ENCODE measurements at regions not wholly inside any gene's neighbourhood (a gene's known extent, or its start where the extent isn't known, plus 50 kb on each side); places are given as distances from the start of the nearest gene placed in this dataset.

DNA sequence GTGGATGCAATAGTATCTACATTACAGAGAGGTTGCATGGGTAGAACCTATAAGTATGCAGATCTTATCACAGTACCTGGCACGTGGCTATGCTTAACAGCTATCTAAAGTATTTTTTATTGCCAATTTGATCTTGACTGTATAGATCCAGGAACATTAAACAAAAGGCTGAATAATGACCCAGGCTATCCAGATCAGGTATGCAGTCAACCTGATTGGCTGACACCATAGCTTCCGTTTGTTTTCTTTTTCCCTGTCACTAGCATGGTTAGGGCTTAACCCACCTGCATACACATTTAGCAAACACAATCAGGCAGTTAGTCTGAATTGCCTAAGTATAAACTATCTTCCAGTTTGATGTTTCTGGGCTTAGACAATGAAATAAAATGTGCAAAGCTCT, 264.9 kb upstream of the PLXNA2 start:
- DNase-seq (ENCODE audit: low read depth in 2 of 3, low spot score in 2 of 3) = no peak

DNA sequence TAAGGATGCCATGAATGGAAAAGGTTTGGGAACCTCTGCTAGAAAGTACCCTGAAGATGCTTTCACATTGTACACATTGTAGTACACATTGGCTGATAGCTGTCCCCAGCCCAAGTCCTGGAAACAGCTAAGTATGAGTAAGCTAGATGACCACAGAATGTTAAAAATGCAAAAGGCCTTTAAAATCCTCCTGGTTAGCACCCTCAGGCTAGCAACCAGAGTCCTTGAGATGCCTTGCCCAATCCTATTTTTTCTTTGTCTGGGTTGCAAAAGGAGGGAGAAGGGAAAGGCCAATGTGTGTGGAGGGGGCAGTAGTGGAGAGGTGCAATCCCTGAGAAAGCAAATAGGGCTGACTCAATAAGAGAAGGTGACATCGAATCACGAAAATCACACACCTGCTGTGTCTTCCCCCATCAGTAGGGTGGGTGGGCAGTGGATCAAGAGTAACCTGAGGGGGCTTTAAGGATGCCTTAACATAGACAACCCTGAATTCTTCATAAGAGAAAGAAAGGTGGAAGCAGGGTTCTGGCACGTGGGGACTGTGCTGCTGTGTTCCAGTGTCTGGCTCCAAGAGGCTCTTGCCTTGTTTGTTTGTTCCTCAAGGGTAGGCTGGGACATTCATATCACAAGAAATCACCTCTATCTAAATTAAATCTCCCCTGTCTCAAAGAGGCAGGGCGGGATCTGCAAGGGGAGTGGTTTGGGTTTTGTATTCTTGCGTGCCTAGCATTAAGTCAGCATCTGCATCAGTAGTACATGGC, 266.2 kb upstream of the PLXNA2 start:
- no peak for DNase-seq (ENCODE audit: low read depth in 2 of 3, low spot score in 2 of 3)

DNA sequence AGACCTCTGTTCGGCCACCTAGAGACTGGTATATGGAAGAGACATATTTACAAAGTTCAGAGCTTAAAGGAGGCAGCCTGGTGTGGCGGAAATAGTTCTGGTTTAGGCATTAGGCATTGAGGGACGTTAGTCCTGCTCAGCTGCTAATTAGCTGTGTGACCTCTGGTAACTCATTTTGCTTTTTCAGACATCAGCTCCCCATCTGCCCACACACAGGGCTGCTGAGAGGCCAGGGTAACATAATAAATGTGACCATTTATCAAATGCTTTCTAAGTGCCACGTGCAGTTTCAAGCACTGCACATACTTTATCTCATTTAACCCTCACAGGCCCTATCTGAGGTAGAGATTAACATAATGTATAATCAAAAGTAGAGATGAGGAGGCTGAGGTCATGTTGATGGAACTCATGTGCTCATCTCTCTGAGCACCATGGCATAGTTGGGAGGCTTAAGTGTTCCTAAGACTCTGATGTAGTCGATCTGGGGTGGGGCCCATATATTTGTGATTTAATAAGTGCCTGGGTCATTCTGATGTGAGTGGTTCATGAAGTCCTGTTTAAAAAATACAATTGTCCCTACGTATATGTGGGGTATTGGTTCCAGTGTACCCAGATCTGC, 267.2 kb upstream of the PLXNA2 start:
- DNase-seq (ENCODE audit: low read depth in 2 of 3, low spot score in 2 of 3) = no peak

DNA sequence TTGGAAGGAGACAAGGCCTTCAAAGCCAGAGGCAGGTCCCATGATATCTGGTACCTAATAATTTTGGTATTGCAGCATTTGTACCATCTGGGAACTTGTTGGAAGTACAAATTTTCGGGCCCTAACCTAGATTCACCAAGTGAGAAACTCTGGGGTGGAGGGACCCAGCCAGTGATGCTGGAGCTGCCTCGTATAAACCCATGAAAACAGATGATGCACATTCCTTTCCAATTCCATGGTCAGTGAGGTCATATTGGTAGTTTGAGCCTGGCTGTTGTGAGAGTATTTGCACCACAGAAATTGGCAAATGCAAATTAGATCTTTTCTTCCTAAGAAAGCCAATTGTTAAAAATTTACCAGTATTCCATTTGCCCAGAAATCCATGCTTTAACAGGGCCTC, 269.6 kb upstream of the PLXNA2 start:
- DNase-seq (ENCODE audit: low read depth in 2 of 3, low spot score in 2 of 3) = no peak

DNA sequence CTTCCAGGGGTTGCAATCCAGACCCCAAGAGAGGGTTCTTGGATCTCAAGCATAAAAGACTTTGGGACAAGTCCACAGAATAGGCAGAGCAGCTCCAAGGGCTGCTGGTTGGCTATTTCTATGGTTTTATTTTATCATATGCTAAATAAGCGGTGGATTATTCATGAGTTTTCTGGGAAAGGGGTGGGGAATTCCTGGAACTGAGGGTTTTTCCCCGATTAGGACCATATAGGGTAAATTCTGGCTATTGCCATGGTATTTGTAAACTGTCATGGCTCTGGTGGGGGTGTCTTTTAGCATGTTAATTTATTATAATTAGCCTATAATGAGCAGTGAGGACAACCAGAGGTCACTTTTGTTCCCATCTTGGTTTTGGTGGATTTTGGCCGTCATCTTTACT, 270.9 kb upstream of the PLXNA2 start:
- no peak for DNase-seq (ENCODE audit: low read depth in 2 of 3, low spot score in 2 of 3)

DNA sequence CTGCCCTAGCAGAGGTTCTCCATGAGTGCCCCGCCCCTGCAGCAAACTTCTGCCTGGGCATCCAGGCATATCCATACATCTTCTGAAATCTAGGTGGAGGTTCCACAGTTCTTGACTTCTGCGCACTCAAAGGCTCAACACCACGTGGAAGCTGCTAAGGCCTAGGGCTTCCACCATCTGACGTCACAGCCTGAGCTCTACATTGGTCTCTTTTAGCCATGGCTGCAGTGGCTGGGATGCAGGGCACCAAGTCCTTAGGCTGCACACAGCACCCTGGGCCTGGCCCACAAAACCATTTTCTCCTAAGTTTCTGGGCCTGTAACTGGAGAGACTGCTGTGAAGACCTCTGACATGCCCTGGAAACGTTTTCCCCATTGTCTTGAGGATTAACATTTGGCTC, 272.6 kb upstream of the PLXNA2 start:
- DNase-seq (ENCODE audit: low read depth in 2 of 3, low spot score in 2 of 3) = no peak

DNA sequence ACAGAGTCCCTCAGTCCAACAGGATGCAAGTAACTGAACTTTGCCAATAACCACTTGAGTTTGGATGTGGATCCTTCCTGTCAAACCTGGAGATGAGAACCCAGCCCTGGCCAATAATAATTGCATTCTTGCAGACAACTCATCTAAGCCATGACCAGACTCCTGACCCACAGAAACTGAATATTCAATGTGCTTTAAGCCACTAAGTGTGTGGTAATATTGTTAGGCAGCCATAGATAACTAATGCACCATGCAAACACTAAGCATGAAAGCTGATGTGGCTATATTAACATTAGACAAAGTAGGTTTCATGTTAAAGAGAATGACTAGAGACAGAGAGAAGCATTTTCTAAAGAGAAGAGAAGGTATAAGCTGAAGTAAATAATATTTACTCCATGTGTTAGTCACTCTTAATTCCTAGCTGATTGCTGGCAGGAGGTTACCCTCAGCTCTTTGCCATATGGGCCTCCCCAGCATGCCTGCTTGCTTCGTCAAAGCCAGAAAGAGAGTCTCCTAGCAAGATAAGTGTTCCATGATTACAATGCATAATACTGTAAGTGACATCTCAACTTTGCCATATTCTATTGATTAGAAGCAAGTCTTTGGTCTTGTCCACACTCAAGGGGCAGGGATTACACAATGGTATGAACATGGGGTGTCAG, 276.4 kb upstream of the PLXNA2 start:
- DNase-seq (ENCODE audit: low read depth in 2 of 3, low spot score in 2 of 3) = no peak

DNA sequence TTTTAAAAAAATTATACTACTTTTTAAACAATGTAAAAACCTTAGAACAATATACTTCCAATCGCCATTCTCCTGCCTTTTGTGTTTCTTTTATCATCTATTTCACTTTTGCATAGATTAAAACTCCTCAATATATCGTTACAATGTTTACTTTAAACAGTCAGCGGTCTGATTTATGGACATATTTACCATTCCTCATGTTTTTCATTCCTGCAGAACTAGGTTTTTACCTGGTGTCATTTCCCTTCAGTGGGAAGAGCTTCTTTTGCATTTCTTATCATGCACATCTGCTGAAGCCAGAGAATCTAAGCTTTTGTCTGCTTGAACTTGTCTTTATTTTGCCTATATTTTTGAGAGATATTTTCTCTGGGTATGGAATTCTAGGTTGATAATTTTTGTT, 277.4 kb upstream of the PLXNA2 start:
- DNase-seq (ENCODE audit: low read depth in 2 of 3, low spot score in 2 of 3) = no peak

DNA sequence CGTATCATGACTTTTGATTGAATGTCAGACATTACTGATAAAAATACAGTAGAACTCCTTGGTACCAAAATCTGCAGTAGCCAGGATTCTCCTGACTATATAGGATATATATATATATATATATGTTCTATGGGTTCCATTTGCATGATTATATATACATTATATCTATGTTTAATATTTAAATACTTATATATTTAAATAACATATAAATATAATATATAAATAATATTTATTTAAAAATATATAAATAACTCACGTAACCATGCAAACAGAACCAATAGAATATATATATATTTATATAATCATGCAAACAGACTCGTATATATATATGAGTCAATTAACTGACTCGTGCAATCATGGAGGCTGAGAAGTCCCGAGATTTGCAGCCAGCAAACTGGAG, 278.8 kb upstream of the PLXNA2 start:
- DNase-seq (ENCODE audit: low read depth in 2 of 3, low spot score in 2 of 3) = no peak

DNA sequence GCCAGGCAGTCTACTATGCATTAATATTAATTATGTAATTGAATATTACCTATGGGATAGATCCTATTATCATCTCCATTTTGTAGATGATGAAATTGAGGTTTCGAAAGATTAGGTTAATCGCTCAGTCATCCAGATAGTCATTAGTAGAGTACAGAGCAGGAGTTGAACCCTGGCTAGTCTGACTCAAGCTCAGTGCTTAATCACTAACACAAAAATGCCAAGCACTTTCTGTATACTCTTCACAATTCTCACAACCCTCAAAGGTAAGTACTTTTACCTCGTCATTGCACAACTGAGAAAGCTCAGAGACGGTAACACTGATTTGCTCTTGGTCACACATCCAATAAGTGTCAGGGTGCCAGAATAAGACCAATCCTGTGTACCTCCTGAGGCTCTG, 280.2 kb upstream of the PLXNA2 start:
- no peak for DNase-seq (ENCODE audit: low read depth in 2 of 3, low spot score in 2 of 3)

DNA sequence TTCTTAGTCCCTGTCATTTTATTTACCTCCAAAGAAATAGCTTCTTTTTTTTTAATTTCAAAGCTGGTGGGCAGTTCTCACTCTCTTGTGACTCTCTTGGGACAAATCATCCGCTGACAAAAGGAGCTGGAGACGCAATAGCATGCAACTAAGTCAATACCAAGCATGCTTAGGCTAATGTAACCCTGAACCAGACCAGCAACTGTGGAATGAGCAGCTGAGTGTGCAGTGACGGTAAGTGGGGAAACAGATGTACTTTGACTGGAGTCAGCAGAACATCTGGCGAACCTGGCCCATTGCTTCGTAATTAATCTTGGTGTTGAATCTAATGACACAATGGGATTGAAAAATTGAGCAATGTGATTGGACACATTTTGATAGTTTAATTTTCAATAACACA, 280.7 kb upstream of the PLXNA2 start:
- DNase-seq (ENCODE audit: low read depth in 2 of 3, low spot score in 2 of 3) = no peak

DNA sequence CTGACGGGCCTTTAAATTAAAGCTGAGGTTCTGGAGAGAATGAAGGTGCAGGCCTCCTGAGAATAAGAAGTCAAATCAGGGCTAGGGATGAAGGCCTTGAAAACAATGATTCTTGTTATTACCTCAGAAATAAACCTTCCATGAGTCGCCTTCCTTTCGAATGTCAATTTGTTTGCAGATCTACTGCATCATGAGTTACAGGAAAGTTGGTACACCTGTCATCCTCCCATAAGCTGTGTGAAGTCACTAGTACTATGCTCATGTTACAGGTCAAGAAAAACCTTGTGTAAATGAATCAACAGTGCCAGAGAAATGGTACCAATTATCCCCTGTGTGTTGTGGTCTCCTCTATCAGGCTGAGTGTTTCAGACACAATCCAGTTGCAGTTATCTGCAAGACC, 281.2 kb upstream of the PLXNA2 start:
- DNase-seq (ENCODE audit: low read depth in 2 of 3, low spot score in 2 of 3) = no peak

DNA sequence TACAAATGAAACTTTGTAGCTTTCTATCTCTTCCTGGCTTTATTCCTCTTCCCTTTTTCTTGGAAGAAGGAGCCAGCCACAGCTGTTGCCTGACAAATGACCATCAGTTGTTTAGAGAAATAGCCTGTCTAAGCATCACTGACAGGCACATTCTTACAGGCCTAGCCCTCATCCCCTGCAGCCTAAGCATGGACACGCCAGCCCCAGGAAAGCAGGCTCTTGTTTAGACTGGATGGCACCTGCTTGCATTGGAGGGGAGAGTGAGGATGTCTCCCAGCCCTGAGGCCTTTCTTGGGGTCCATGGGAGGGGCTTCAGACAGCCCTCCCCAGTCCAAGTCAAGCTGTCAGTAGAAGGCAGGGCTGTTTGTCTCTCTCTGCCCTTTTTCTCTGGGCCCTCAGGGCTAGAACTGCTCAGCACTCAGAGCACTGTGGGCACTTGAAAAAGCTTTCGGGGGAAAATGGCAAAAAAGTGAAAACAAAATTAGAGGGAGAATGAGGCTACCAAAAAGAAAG, 282.5 kb upstream of the PLXNA2 start:
- DNase-seq (ENCODE audit: low read depth in 2 of 3, low spot score in 2 of 3) = no peak

DNA sequence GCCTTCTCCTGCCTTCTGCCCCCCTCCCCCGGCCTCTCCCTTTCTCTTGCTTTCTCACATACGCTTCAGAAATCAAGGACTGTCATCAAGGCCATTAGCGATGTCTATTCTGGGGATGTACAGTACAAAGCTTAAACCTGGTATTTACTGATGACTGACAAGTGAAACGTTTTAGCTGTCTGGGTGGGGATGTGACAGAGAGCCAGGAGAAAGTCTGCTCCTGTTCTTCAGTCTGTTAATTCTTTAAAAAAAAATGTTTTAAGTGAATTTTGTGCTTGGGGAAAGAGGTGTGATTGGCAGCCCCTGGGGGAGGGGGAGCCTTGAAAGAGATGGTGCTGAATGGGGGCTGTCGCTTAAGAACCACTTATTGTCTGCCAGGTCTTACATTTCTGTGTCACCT, 283.0 kb upstream of the PLXNA2 start:
- DNase-seq (ENCODE audit: low read depth in 2 of 3, low spot score in 2 of 3) = no peak

DNA sequence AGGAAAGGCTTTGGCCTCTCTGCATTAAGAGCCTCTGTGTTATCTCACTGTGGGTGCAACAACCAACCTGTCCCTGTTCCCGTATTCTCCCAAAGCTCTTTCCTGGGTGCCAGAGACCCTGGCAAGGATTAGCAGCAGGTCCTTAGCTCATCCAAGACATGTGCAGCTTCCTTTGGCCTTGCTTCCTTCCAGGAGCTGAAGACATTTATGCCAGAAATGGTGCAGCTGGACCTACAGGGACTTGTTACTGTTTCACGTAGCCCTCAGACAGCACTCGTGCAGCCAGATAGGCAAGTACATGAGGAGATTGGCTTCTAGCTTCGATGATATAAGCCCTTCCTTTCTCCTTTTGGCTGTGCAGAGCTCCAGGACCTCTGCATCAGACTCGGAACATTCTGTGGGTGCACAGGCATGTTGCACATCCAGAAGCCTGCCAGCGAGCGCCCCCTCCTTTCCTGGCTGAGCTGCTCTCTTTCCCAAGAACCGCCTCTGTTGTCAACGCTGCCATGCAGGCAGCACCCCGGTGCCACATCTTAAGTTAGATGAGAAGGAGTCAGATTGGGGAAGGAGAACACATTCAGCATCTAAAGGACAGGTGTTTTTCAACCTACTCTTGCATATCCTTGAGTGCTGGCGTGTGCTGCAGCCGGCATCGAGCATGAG, 284.5 kb upstream of the PLXNA2 start:
- no peak for DNase-seq (ENCODE audit: low read depth in 2 of 3, low spot score in 2 of 3)

DNA sequence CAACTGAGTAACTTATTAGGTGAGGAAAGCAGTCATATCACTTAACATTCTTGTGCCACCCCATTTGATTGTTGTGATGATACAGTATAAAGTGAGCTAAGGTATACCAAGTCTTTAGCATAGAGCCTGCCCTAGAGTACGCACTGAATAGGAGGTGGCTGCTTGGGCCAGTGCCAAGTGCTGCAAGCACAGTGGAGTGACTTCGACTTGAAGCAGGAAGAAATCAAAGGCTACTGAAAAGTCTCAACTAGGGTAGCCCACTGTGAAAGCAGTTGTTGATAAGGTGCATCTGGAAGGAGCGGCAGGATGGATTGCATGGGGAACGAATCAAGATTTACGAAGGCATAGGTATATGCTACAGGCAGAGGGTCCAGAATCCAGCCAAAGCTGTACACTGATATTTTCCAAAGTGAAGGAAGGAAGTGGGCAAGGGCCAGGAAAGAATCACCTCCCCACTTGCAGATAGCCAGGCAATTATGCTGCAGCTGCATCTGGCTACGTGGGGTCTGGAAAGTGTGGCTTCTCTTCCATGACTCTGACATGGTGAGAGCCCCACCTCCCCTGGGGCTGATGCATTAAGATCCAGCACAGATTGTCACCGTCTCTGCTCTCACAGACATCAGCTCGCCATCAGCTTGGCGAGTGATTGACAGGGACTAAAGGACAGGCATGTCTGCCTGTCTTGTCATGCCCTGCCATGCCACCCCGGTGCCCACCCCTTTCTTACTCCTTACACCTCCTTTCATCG, 287.0 kb upstream of the PLXNA2 start:
- no peak for DNase-seq (ENCODE audit: low read depth in 2 of 3, low spot score in 2 of 3)

DNA sequence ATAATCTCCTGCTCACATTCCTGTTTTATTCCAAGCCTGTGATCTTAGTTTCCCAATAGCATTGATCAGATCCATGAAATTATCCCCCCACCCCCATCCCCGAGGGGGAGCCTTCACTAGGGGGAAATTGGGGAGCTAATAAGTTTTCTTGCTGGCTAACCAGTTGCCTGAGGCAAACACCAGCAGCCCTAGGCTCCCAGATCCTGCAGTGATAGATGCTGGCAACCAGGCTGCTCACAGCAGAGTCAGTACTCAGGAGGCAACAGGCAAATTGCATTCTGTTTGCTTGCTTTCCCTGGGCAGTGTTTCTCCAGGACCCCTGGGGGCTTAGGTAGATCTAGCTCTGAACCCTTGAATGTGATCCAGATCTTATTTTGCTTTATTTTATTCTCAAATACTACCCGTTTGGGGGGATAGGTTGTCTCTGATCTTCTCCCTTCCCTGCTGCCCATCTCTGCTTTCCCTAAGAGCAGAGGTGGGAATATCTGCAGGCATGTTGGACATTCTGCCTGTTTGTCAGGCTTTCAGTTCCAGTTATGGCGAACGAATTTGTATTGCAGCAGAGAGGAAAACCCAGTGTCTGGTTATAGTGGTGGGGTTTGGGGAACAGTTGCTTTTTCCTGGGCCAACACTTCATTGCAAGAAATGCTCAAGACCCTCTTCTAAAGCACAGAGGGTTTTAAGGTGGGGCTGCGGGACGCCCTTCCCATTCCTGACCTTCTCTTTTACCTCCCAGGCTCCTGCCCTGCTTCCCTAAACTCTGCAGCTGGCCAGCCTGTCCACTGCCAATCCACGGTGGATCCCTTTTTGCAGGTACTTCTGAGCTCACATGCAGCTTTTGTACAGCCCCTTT, 289.8 kb upstream of the PLXNA2 start:
- no peak for DNase-seq (ENCODE audit: low read depth in 2 of 3, low spot score in 2 of 3)

DNA sequence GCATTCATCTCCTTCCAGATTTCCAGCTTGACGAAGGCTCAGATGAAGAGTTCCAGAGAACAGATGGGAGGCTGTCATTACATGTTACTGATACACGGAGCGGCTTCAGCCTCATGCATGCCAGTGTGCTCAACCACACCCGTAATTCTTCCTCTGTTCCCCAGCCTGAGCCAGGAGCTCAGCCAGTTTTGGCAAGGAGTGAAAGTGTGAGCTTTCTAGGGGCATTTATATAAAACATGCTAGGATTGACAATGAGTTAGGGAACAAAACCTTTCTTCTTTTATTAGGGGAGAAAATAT, 290.4 kb upstream of the PLXNA2 start:
- no peak for DNase-seq (ENCODE audit: low read depth in 2 of 3, low spot score in 2 of 3)

DNA sequence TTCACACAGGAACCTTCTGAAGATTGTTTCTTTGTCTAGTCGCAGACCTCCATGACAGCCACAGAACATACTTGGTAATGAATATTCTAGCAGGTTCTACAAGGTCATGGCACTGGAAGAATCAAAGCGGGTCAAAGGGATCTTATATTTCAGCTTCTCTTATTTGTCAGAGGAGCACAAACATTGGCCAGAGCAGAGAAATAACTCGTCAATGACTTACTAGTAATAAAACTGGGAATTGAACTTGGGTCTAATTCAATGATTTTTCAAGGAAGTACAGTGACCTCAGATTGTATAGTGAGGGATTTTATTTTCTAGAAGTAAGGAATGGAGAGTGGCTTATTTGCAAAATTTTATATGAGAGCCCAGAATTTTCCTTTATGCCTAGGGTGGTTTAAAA, 290.8 kb upstream of the PLXNA2 start:
- no peak for DNase-seq (ENCODE audit: low read depth in 2 of 3, low spot score in 2 of 3)

DNA sequence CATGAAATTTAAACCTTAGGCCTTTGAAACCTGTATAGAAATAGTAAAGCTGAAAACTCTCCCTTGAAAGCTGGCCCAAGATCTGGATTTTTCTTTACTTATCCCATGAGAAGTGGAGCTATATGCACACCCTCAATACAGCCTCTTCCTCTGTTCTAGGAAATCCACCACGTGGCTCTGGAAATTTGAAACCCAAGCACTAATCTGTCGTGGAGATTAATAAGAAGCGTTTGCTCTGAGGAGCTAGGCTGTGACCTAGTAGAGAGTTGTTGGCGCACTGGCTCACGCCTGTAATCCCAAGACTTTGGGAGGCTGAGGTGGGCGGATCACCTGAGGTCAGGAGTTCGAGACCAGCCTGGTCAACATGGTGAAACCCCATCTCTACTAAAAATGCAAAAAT, 291.3 kb upstream of the PLXNA2 start:
- no peak for DNase-seq (ENCODE audit: low read depth in 2 of 3, low spot score in 2 of 3)
